HG02973 (cell line): ENCODE measurements at regions not wholly inside any gene's neighbourhood (a gene's known extent, or its start where the extent isn't known, plus 50 kb on each side); places are given as distances from the start of the nearest gene placed in this dataset.
"Not testable (repeated sequence)": the region's sequence is repeated elsewhere in the genome, so short reads cannot be mapped to it uniquely, and the experiment has no call there.

Source experiments
- ATAC-seq: cut with Tn5 transposase; IDR thresholded peaks from one replicate; pipeline ENCODE4 v1.9.1; 2021; ENCODE audit warnings: moderate library complexity; ENCODE audit not compliant: unreplicated experiment

GRCh38 chr18:55762424-55762823 lies 174.4 kb upstream of the TCF4 start:
- ATAC-seq = no peak

DNA sequence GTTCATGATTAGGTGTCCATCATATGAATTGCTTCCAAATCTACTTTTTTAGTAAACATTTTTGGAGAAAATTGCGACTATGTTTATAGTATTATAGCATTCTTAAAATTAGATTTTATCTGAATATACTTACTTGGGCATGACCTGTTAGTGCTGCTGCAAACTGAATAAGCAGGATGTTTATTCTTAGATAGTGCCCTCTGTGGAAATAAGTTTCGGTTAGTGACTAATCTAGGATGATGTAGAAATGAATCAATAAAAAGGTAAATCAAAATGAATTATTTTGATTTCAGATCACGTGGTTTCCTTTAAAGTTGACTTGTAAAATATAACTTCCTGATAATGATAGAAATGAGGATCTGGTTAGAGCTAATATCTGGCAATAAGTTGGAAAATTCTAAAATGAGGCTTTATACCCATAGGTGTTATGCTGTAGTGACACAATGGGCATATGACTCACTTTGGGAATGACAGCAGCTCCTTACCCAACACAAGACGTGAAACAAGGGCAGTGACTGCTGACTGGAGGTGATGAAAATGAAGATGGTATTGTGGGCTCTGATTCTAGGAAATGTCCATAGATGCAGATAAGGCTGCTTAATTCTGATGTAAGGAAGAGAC lies 165.8 kb upstream of the TCF4 start:
- no peak for ATAC-seq

GRCh38 chr18:55751476-55751875 lies 163.5 kb upstream of the TCF4 start:
- no peak for ATAC-seq

DNA sequence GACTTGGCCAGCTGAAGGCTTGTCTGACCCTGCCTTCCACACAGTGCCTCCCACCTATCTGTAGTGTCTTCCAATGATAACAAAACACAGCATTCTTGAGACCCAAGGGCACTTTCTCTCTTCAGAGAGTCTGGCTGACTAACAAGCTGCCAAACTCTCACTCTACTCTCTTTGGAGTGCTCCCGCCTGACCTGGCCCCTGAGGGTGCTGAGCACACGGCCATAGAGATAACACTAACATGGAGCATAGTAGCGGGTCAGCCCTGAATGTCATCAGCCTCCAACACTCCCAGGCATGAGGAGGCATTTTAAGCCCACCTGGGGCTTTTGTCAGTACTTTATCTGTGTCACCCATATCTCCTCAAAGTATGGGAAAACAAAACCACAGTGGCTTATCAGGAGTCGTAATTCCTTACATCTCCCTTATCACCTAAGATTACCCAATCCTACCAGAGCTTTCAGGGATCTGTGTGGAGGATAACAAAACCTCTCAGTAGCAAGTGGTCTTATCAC lies 160.3 kb upstream of the TCF4 start:
- ATAC-seq = no peak

DNA sequence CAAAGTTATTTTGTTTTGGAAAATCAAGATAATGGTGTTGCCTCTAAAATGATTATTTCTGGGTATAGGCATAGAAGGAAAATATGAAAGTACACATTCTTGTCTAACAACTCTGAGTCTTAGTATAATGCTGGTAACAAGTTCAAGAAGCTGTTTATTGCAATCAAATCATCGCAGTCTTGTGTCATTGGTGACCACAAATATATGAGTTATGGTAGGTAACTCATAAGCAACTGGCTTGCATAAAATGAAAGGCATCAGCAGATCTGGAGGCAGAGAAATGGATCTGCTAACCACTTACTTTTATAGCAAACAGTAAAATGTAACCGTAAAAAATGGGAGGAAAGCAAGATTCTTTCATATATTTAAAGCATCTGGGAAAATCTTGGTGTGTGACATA lies 156.2 kb upstream of the TCF4 start:
- no peak for ATAC-seq

- ATAC-seq = no peak
Measured at GRCh38 chr18:55743736-55744135, 155.7 kb upstream of the TCF4 start.

- no peak for ATAC-seq
Measured at GRCh38 chr18:55743133-55743532, 155.1 kb upstream of the TCF4 start.

DNA sequence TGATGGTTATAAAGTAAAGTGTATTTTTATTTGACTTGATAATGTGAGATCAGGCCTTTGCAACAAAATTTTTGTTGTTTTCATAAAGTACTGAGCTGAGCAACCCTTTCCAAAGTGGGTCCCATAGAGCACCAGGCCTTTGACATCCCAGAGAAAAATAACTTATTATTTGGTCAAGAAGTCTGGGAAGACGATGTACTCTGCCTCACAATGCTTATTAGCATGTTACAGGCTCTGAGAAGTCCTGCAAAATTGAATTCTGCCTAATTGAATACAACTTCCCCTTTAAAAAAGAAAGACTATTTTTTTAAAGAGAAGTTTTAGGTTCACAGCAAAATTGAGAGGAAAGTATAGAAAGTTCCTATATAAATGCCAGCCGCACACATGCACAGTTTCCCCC lies 151.5 kb upstream of the TCF4 start:
- ATAC-seq = no peak

- ATAC-seq = no peak
Measured at GRCh38 chr18:55738483-55739114, 150.6 kb upstream of the TCF4 start.

DNA sequence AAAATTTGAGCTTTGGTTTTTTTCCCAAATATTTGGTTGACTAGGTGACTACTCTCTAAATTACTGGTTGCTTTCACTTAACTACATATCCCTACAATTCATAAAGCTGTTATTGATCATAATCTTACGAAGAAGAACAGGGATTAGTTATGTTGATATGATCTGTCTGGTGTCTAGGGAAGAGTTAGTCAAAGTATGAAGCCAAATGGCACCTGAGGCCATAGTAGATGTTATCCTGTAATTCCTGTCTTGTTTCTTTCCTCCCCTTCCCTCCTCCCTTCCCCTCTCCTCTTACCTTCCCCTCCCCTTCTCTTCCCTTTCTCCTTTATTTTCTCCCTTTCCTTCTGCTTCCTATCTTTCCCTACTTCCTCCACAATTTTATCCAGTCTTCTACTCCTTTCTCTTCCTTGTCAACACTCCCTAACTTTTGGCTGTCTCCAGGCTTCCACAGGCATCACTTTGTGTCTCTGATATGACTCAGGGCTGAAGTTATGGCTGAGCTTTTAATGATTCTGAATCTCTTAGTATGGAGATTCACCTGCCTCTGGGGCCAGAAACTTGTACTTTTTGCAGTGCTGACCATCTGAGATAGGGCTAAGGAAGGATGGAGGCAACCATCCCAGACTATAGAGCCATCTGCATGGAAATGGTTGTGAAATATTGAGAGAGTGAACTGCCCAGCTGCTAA lies 149.9 kb upstream of the TCF4 start:
- no peak for ATAC-seq

DNA sequence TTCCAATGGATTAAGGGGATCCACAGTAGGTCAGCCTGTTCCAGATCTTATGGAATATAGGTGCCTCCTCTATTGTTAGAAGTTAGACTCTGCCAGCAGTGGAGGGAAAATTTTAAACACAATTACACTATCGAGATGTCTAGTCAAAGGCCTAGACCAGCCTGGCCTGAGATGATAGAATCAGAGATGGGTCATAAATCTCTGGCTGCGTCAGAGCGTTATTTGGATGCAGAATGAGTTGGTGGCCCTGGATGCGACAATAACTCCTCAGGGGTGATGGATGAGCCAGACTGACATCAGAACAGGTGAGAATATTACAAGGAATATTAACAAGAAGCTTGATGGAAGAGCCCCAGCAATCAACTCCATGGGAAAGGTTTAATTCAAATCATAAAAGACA lies 149.3 kb upstream of the TCF4 start:
- no peak for ATAC-seq

GRCh38 chr18:55735969-55736368 lies 148.0 kb upstream of the TCF4 start:
- no peak for ATAC-seq

GRCh38 chr18:55735199-55735855 lies 147.3 kb upstream of the TCF4 start:
- no peak for ATAC-seq

DNA sequence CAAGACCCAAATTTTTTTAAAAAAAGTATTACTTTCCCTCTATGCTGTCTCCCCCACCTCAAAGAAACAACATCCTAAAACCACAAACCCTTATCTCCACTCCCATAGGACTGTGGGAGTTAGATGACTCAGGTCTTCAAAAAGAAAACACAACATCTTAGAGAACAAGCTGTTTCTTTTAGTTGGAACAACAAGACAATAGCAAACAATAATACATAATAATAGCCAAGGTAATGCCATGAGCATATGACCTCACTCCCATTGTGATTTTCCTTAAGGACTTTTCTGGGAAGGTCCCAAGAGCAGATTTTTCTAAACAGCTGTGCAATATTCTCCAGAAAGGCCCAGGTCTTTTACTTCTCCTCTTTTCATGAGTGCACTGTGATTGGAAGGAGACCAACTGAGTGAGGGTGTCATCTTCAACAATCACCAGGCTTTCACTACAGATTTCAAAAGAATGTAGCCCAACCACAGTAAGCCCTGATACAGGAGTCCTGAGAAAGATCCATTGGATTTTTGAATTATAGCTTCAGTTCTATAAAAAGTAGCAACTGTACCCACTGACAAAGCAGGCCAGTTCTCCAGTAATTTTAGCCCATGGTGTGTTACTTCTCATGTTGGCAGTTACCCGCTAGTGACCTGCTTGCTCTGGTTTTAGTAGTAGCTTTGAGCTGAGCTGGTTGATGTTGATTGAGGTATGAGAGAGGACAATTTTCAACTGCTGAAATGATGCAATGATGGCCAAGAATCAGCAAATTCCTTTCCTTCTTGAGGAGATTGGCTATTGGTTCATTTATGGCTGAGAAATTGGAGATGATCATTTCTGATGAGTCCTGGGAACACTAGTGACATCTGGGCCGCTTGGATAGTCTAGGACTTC lies 144.5 kb upstream of the TCF4 start:
- no peak for ATAC-seq

DNA sequence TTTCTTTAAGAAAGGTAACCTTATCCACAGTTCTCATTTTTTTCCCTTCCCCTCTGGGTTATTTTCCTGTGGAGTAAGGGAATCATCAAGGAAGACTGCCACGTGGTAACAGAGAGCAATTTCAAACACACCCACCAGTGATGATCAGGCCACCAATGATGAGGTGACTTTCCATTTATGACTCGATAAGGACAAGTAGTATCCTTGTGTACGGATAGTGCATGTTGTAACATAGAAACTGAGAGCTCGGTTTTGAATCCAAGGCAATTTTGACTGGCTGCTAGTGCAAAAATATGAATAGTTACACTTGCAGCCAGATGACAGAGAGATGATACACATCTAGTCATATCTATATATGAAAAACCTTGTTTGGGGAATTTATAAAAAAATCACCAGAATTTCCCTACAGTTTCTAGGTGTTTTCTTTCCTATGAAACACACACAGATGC lies 143.6 kb upstream of the TCF4 start:
- peak; percentile 59 for ATAC-seq

- ATAC-seq = not testable (repeated sequence)
Measured at GRCh38 chr18:55721006-55721405, 133.0 kb upstream of the TCF4 start.

DNA sequence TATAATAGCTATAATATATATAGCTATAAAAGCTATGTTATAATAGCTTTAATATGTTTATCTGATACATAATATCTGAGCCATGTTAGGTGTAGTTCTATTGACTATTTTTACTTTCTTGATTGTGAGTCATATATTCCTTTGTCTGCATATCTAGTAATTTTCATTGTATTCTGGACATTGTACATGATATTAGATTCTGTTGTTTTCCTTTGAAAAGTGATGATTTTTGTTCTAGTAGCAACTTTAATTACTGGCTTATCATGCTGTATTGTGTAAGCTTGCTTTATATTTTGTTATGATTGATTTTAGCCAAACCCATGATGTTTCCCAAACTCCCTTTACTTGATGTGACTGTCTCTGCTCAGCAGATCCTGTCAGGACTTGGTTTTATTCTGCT lies 125.7 kb upstream of the TCF4 start:
- no peak for ATAC-seq

GRCh38 chr18:55706898-55707297 lies 118.9 kb upstream of the TCF4 start:
- ATAC-seq = no peak

DNA sequence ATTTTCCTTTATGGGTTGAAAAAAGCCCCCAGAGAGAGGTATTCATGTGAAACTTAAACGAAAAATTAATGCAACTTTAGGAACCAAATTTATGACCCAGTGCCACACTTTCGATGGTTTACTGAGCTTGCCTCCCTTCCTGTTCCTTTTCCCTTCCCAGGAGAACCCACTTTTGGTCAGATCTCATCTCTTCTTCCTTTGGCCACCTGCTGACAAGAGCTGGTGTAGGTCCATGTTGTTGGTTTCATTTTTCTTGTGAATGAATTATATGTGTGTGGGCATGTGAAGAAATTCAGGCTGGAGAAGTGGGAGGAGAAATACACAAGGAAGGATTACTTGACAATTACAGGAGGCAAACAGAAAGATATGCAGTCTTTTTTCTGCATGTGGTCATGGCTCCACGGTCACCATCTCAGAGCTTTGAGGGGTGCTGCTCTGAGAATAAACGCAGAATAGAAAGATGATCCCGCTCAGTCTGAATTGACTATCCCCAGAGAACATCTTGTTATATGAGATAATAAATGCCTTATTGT lies 111.3 kb upstream of the TCF4 start:
- ATAC-seq = no peak

DNA sequence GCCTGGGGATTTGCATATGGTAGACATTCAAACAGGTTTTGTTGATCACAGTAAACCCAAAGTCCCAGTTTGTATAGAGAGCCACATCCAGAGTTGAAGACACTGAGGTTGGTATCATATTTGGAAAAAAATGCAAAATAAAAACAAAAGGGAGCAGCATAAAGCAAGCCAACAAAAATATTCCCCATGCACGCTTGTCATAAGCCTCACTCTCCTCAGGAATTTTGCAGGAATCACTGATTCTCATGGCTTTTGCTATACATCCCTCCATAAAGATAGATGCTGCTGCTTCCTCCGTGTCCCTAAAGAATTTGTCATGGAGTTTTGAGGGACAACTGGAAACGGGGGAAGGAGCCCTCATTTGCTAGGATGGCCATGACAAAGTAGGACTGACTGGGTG lies 108.8 kb upstream of the TCF4 start:
- ATAC-seq = no peak
